Mucosa of descending colon (tissue), 3 donors: ENCODE measurements at regions not wholly inside any gene's neighbourhood (a gene's known extent, or its start where the extent isn't known, plus 50 kb on each side); places are given as distances from the start of the nearest gene placed in this dataset.

Source experiments
- ATAC-seq: fragments of 200-7000 bp; cut with Tn5 transposase; one replicate; pipeline ENCODE4 v1.9.1; 2020; ENCODE audit warnings: mild to moderate bottlenecking, moderate library complexity
- DNase-seq, 3 donors: peaks; one replicate each; pipeline ENCODE4 v3.0.0-alpha.2; 2020
- H3K36me3 ChIP-seq: fragments of 200-600 bp; one replicate; pipeline ENCODE4 v1.8.0; 2021; ENCODE audit warnings: low read depth, mild to moderate bottlenecking
- H3K4me1 ChIP-seq: fragments of 200-600 bp; one replicate; pipeline ENCODE4 v1.8.0; 2021; ENCODE audit warnings: low read depth, mild to moderate bottlenecking
- H3K4me3 ChIP-seq: fragments of 200-600 bp; one replicate; pipeline ENCODE4 v1.8.0; 2021; ENCODE audit warnings: mild to moderate bottlenecking
- H3K9me3 ChIP-seq: fragments of 200-600 bp; one replicate; pipeline ENCODE4 v1.8.0; 2021; ENCODE audit warnings: mild to moderate bottlenecking
- CTCF ChIP-seq: fragments of 200-600 bp; IDR thresholded peaks from one replicate; pipeline ENCODE4 v1.8.0; 2022; ENCODE audit warnings: antibody characterized with exemption, mild to moderate bottlenecking
- intact Hi-C, 2 donors: fragments of 100-400 bp; cut with DNase I in 1 of 2; cut with micrococcal nuclease in 1 of 2; formaldehyde crosslinking; loops; one replicate each; pipeline versions ENCODE4 v1.11.0 to v1.11.1; 2022; cut with DNase I, micrococcal nuclease
- donor health status: DM: no; HTN: no; CAD: no; lungs with moderate emphysema.
- donor health status: DM: no; HTN: no; CAD: no.
- donor health status: DM: no; HTN: yes; CAD: no.

GRCh38 chr2:123073956-123074355 is 951.1 kb upstream of the CNTNAP5 start:
- no peak for DNase-seq
- Histone ChIP-seq H3K9me3 (no peaks in the 10 kb centered on the region), H3K36me3 (no peaks in the 10 kb centered on the region), H3K4me3 (no peak overlapping the region), H3K4me1 (no peaks in the 10 kb centered on the region)
- intact Hi-C loops = no loop called here
- ATAC-seq = no peak
- no peak for TF ChIP-seq CTCF

DNA sequence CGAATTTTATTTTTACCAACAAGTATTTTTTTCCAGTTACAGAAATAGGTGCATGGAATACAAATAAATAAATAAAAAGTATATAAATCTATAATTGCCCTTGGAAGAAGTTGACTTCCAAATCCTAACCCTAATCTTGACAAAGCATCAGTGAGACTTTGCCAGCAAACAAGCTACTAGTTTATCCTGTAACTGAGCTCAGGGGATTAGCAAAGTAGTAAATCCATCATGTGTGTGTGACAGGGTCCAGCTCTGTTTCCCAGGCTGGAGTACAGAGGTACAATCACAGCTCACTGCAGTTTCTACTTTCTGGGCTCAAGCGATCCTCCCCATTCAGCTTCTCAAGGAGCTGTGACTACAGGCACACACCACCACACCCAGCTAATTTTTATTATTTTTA is 948.0 kb upstream of the CNTNAP5 start:
- Histone ChIP-seq H3K4me1 (no peaks in the 10 kb centered on the region), H3K36me3 (no peaks in the 10 kb centered on the region), H3K9me3 (peaks cover 6% of the 10 kb centered on the region), H3K4me3 (no peak overlapping the region)
- intact Hi-C loops = no loop called here
- ATAC-seq (no peak), DNase-seq (no peak)
- no peak for TF ChIP-seq CTCF

GRCh38 chr2:123080331-123080730 is 944.8 kb upstream of the CNTNAP5 start:
- no peak overlapping the region for H3K4me3 ChIP-seq
- intact Hi-C loops = no loop called here
- DNase-seq (no peak), ATAC-seq (no peak)
- H3K9me3 ChIP-seq = peaks cover 6% of the 10 kb centered on the region
- H3K4me1 ChIP-seq = no peaks in the 10 kb centered on the region
- no peak for TF ChIP-seq CTCF
- H3K36me3 ChIP-seq = no peaks in the 10 kb centered on the region

DNA sequence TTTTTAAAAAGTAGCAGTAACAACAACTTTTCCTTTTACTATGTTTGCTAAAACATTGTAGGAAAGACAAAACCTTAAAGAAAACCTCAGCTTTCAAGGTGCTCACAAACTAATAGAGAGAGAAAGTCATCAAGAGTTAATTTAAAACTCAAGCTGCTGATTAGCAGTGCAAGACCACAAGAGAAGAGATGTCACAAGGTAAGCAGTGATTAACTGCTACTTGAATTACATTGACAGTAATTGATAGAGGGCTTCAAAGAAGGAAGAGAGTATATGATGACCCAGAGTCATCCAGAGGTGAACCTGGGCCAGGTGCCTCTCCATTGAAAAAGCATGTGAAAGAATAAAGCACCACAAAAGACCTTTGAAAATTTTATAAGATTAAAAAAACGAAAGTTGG is 939.6 kb upstream of the CNTNAP5 start:
- Histone ChIP-seq H3K4me3 (no peak overlapping the region), H3K9me3 (no peaks in the 10 kb centered on the region), H3K36me3 (no peaks in the 10 kb centered on the region), H3K4me1 (no peaks in the 10 kb centered on the region)
- DNase-seq (no peak), ATAC-seq (no peak)
- intact Hi-C loops = no loop called here
- no peak for TF ChIP-seq CTCF

DNA sequence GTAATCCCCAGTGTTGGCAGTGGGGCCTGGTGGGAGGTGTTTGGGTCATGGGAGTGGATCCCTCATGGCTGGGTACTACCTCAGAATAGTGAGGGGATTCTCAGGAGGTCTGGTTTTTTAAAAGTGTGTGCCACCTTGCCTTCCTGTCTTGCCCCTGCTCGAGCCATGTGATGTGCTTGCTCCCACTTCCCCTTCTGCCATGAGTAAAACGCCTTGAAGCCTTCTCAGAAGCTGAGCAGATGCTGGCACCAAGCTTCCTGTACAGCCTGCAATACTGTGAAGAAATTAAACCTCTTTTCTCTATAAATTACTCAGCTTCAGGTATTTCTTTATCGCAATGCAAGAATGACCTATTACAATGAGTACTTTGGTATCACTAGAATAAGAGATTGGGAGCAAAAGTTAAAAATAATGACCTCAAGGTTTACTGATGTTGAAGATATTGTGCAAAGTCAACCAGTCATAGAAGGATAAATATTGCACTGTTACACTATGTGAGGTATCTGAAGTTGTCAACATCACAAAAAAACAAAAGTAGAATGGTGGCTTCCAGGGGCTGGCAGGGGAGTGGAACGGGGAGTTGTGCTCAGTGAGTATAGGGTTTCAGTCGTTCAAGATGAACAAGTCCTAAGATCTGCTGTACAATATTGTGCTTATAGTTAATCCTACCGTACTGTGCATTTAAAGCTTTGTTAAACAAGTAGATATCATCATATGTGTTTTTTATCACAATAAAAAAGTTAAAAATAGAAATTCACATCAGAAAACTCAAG is 938.3 kb upstream of the CNTNAP5 start:
- ATAC-seq (no peak), DNase-seq (no peak)
- no peak for TF ChIP-seq CTCF
- intact Hi-C loops = no loop called here
- H3K36me3 ChIP-seq = no peaks in the 10 kb centered on the region
- H3K9me3 ChIP-seq = no peaks in the 10 kb centered on the region
- H3K4me1 ChIP-seq = no peaks in the 10 kb centered on the region
- H3K4me3 ChIP-seq = no peak overlapping the region

GRCh38 chr2:123091471-123091870 is 933.6 kb upstream of the CNTNAP5 start:
- intact Hi-C loops = no loop called here
- DNase-seq (no peak), ATAC-seq (no peak)
- TF ChIP-seq CTCF = no peak
- no peaks in the 10 kb centered on the region for H3K4me1 ChIP-seq
- H3K4me3 ChIP-seq = no peak overlapping the region
- H3K36me3 ChIP-seq = no peaks in the 10 kb centered on the region
- no peaks in the 10 kb centered on the region for H3K9me3 ChIP-seq
